ENCODE measurements at regions not wholly inside any gene's neighbourhood (a gene's known extent, or its start where the extent isn't known, plus 50 kb on each side); places are given as distances from the start of the nearest gene placed in this dataset.
"Not testable (repeated sequence)": the region's sequence is repeated elsewhere in the genome, so short reads cannot be mapped to it uniquely, and the experiment has no call there.

DNA sequence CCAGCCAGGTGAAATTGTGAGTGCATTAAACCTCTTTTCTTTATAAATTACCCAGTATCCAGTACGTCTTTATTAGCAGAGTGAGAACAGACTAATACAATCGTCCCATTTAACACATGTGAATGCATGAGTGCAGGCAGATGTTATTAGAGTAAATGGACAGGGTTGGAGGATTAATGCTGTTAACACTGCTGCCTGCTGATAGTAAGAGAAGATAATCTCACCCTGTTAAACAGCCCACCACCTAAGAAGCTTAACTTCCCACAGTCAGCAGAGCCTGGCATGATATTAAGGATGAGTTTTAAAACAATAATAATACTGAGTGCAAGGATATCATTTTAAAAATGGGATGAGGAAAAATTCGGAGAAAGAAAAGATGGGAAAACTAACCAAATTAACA, 181.4 kb upstream of the LHX8 start:
- no peaks in the 10 kb centered on the region for H3K9me3 ChIP-seq (ENCODE audit: low read depth, low read length)
- no peak for DNase-seq (ENCODE audit: low read depth, low spot score)
- no peak overlapping the region for H3K27ac ChIP-seq
- H3K4me3 ChIP-seq: no peak overlapping the region
- no peaks in the 10 kb centered on the region for H3K36me3 ChIP-seq (ENCODE audit: insufficient read depth, low read length)
- TF ChIP-seq FOXP2 (optimal IDR thresholded peaks at IDR 0.05; ENCODE audit: control extremely low read depth, extremely low read length, insufficient read depth): no peak
- no peak overlapping the region for H3K9ac ChIP-seq (ENCODE audit: insufficient read length)

DNA sequence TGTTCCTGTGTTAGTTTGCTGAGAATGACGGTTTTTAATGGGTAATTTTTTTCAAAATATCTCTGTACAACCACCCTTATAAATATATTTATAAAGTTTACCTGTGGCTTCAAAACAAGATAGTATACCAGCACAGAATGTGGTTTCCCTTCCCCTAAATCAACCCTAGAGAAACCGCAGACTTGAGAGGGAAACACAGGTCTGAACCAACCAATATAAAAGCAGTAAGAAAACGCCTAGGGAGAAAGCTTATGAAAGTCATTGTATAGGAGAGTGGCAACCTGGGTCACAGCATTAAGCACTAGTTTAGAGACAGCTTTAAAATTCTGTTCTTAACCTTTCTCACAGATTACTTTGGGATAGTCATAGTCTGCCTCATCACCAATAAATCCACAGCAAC, 180.6 kb upstream of the LHX8 start:
- H3K9ac ChIP-seq (ENCODE audit: insufficient read length): no peak overlapping the region
- no peak overlapping the region for H3K27ac ChIP-seq
- H3K36me3 ChIP-seq (ENCODE audit: insufficient read depth, low read length): no peaks in the 10 kb centered on the region
- DNase-seq (ENCODE audit: low read depth, low spot score): no peak
- H3K9me3 ChIP-seq (ENCODE audit: low read depth, low read length): no peaks in the 10 kb centered on the region
- TF ChIP-seq EZH2 (IDR thresholded peaks at IDR 0.05): no peak
- H3K4me3 ChIP-seq: no peak overlapping the region

DNA sequence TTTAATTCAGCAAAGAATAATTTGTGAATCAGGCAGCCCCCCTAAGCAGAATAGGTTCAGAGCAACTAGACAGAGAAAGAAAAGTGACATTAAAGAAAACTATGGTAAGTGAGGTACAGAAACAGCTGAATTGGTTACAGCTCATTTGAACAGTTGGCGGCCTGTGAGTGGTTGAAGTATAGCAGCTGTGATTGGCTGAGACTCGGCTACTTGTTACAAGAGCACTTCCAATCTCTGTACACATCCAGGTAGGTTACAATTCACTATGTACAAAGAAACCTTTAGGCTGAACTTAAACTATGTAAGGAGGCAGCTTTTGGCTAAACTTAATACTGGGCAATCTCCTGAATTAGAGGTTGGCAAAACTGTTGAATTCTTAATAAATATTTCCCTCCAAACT, 171.1 kb upstream of the LHX8 start:
- DNase-seq (ENCODE audit: low read depth, low spot score): no peak
- Histone ChIP-seq H3K9me3 (ENCODE audit: low read depth, low read length) (no peaks in the 10 kb centered on the region), H3K36me3 (ENCODE audit: insufficient read depth, low read length) (no peaks in the 10 kb centered on the region), H3K9ac (ENCODE audit: insufficient read length) (no peak overlapping the region), H3K27ac (no peak overlapping the region), H3K4me3 (no peak overlapping the region)
- TF ChIP-seq POLR2AphosphoS5 (IDR thresholded peaks at IDR 0.05; ENCODE audit: borderline replicate concordance, low read depth, low read length): no peak
- no peak for TF ChIP-seq EZH2 (IDR thresholded peaks at IDR 0.05)
- no peak for TF ChIP-seq FOXP2 (optimal IDR thresholded peaks at IDR 0.05; ENCODE audit: control extremely low read depth, extremely low read length, insufficient read depth)

DNA sequence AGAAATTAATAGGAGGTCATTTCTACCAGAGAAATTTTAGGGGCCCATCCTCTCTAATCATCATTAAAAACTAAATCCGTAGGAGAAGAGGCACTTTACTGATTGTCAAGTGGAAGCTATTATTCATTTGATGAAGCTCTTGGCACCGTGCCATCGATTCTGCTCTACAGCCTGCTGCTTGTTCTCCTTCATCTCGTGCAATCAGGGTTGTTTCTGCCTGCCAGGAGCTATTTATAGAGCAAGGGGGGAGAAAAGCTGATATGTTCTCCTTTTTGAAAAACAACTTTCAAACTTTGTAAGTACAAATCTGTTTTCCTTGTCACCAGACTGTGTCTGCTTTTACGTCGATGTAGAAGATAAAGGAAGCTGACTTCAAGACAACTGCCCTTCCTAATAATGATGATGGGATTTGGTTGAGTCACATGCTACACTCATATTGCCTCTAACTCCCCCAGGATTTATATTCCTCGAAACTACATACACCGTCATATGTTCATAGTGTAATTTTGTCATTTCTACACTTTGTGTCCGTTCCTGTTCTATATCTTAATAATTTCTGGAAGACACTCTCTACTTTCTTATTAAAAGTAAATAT, 169.6 kb upstream of the LHX8 start:
- H3K36me3 ChIP-seq (ENCODE audit: insufficient read depth, low read length): no peaks in the 10 kb centered on the region
- H3K27ac ChIP-seq: no peak overlapping the region
- no peak overlapping the region for H3K9ac ChIP-seq (ENCODE audit: insufficient read length)
- H3K4me3 ChIP-seq: peak overlapping the region; percentile 59
- peak; percentile 65 for DNase-seq (ENCODE audit: low read depth, low spot score)
- TF ChIP-seq FOXP2 (optimal IDR thresholded peaks at IDR 0.05; ENCODE audit: control extremely low read depth, extremely low read length, insufficient read depth) (no peak), POLR2AphosphoS5 (IDR thresholded peaks at IDR 0.05; ENCODE audit: borderline replicate concordance, low read depth, low read length) (no peak), EZH2 (IDR thresholded peaks at IDR 0.05) (no peak)
- H3K9me3 ChIP-seq (ENCODE audit: low read depth, low read length): no peaks in the 10 kb centered on the region

DNA sequence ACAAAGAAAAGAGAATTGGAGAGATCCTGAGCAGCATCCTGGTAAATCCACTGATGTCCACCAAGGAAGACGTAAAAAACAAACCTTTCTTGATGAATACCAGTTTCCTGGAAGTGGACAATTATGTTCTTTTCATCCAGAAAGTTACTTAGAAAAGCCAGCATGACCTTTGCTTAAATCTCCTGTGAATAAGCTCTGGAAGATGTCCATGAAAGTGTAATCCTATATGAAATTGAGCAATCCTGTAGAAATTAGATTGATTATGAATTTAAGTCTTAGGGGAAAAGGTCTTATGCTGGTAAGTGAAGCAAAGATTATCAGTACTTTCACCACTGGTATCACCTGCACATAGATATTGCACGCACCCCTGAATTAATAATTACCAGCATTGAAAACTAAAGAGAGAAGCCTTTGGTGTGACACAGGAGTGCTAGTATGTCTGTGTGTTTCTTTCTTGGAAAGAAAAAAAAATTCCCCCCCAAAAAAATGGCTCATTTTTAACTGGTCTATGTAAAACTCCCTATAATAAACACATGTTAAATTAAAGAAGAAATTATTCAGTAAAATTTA, 164.5 kb upstream of the LHX8 start:
- TF ChIP-seq EZH2 (IDR thresholded peaks at IDR 0.05) (no peak), POLR2AphosphoS5 (IDR thresholded peaks at IDR 0.05; ENCODE audit: borderline replicate concordance, low read depth, low read length) (no peak), FOXP2 (optimal IDR thresholded peaks at IDR 0.05; ENCODE audit: control extremely low read depth, extremely low read length, insufficient read depth) (no peak)
- Histone ChIP-seq H3K36me3 (ENCODE audit: insufficient read depth, low read length) (no peaks in the 10 kb centered on the region), H3K27ac (no peak overlapping the region), H3K9me3 (ENCODE audit: low read depth, low read length) (no peaks in the 10 kb centered on the region), H3K4me3 (no peak overlapping the region), H3K9ac (ENCODE audit: insufficient read length) (no peak overlapping the region)
- DNase-seq (ENCODE audit: low read depth, low spot score): no peak

DNA sequence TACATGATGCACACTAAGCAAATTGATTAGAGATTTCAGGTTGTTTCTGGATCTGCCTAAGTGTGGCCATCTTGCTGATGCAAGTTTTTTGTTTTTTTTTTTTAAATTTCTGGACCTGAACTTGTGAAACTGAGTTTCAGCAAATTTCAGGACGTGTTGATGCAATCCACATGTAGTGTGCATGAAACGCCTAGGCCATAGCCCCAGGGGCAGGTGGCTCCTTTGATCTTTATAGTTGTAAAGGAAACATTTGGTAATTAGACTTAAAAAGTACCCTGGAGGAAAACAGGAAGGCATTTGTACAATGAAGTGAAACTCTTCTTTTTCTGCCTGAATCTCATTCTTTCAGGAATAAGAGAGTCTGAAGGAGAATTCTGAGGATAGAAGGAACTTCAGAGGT, 162.2 kb upstream of the LHX8 start:
- TF ChIP-seq FOXP2 (optimal IDR thresholded peaks at IDR 0.05; ENCODE audit: control extremely low read depth, extremely low read length, insufficient read depth): no peak
- no peak for TF ChIP-seq POLR2AphosphoS5 (IDR thresholded peaks at IDR 0.05; ENCODE audit: borderline replicate concordance, low read depth, low read length)
- no peak for TF ChIP-seq EZH2 (IDR thresholded peaks at IDR 0.05)
- Histone ChIP-seq H3K36me3 (ENCODE audit: insufficient read depth, low read length) (no peaks in the 10 kb centered on the region), H3K27ac (no peak overlapping the region), H3K4me3 (0 out of 2 replicates have a peak overlapping the region, but pooled peaks have one; percentile 9), H3K9me3 (ENCODE audit: low read depth, low read length) (no peaks in the 10 kb centered on the region), H3K9ac (ENCODE audit: insufficient read length) (no peak overlapping the region)
- peak; percentile 52 for DNase-seq (ENCODE audit: low read depth, low spot score)

DNA sequence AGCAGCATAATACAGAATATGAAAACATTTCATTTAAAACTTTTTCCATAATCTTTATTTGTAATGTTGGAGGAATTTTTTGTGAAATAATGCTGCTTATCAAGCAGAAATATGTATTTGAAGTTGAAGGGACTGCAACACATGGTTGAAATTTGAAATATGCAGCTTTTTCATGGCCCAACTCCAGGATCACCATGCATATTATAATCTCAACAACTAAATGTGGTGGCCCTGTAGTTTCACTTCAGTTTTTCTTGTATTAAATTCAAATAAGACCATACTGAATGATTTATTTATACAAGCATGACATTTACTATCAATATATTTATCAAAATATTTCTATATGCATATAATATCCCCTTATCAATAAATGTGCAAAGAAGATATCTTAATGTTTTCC, 157.7 kb upstream of the LHX8 start:
- TF ChIP-seq EZH2 (IDR thresholded peaks at IDR 0.05) (no peak), FOXP2 (optimal IDR thresholded peaks at IDR 0.05; ENCODE audit: control extremely low read depth, extremely low read length, insufficient read depth) (no peak), POLR2AphosphoS5 (IDR thresholded peaks at IDR 0.05; ENCODE audit: borderline replicate concordance, low read depth, low read length) (no peak)
- no peak overlapping the region for H3K9ac ChIP-seq (ENCODE audit: insufficient read length)

DNA sequence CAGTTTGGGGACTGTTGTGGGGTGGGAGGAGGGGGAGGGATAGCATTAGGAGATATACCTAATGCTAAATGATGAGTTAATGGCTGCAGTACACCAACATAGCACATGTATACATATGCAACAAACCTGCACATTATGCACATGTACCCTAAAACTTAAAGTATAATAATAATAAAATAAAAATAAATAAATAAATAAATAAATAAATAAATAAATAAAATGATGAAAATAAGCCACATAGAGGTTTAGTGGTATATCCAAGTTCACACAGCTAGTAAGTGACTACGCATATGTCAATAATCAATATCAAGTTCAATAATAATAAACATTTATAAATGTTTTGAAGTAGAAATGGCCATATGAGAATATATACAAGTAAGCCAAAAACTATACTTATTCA, 141.7 kb upstream of the LHX8 start:
- H3K9me3 ChIP-seq (ENCODE audit: low read depth, low read length); H3K27ac ChIP-seq; H3K36me3 ChIP-seq (ENCODE audit: insufficient read depth, low read length); DNase-seq (ENCODE audit: low read depth, low spot score); H3K9ac ChIP-seq (ENCODE audit: insufficient read length); H3K4me3 ChIP-seq: not testable (repeated sequence)

More for the DNA sequence above, 157.7 kb upstream of the LHX8 start:
- no peaks in the 10 kb centered on the region for H3K36me3 ChIP-seq (ENCODE audit: insufficient read depth, low read length)
- DNase-seq (ENCODE audit: low read depth, low spot score): no peak
- no peaks in the 10 kb centered on the region for H3K9me3 ChIP-seq (ENCODE audit: low read depth, low read length)
- no peak overlapping the region for H3K4me3 ChIP-seq
- no peak overlapping the region for H3K27ac ChIP-seq

DNA sequence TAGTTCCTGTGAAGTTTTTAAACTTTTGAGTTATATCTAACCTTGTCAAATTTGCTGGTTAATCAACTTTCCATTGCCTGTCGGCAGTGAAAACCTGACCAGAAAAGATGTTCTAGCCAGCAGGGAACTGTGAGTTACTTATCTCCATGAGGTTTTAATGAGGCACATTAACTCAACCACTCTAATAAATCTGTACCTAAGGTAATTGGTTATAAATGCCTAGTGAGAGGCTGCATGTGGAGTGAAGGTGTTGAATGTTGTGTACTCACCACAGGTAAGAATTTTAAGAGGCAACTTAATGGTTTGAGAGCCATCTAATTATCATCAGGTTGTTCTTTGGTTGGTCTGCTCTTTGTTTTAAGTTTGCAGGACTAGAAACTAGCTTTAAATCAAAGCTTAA, 138.4 kb upstream of the LHX8 start:
- Histone ChIP-seq H3K27ac (no peak overlapping the region), H3K36me3 (ENCODE audit: insufficient read depth, low read length) (no peaks in the 10 kb centered on the region), H3K4me3 (no peak overlapping the region), H3K9ac (ENCODE audit: insufficient read length) (no peak overlapping the region), H3K9me3 (ENCODE audit: low read depth, low read length) (no peaks in the 10 kb centered on the region)
- DNase-seq (ENCODE audit: low read depth, low spot score): no peak
- TF ChIP-seq FOXP2 (optimal IDR thresholded peaks at IDR 0.05; ENCODE audit: control extremely low read depth, extremely low read length, insufficient read depth): no peak
- TF ChIP-seq POLR2AphosphoS5 (IDR thresholded peaks at IDR 0.05; ENCODE audit: borderline replicate concordance, low read depth, low read length): no peak
- no peak for TF ChIP-seq EZH2 (IDR thresholded peaks at IDR 0.05)
